Liver (tissue), 8 donors: ENCODE measurements at regions not wholly inside any gene's neighbourhood (a gene's known extent, or its start where the extent isn't known, plus 50 kb on each side); places are given as distances from the start of the nearest gene placed in this dataset.
A peak's percentile ranks its signal among the peaks of the same experiment; 100 is the strongest.

Experiments used
- DNase-seq: peaks from one replicate; pipeline ENCODE4 v3.0.0-alpha.2; 2017; ENCODE audit warnings: low spot score
- H3K27ac ChIP-seq, 2 donors: one replicate each; pipeline ENCODE4 v1.7.0; 2013; ENCODE audit warnings: inconsistent platforms in 2 of 2, low read length in 2 of 2, control low read depth in 1 of 2, low read depth in 1 of 2, mild to moderate bottlenecking in 1 of 2
- H3K27me3 ChIP-seq, 4 donors: one replicate each; pipeline versions ENCODE4 v1.6.1 to v1.7.0; 2013; ENCODE audit warnings: low read length in 3 of 4, inconsistent platforms in 1 of 4, mild to moderate bottlenecking in 1 of 4, moderate library complexity in 1 of 4; ENCODE audit not compliant: control insufficient read depth in 4 of 4, insufficient read depth in 4 of 4
- H3K36me3 ChIP-seq, 4 donors: one replicate each; pipeline versions ENCODE4 v1.6.1 to v1.7.0; 2013; ENCODE audit warnings: low read length in 3 of 4, mild to moderate bottlenecking in 3 of 4, low read depth in 1 of 4, moderate library complexity in 1 of 4; ENCODE audit not compliant: control insufficient read depth in 4 of 4, insufficient read depth in 3 of 4
- H3K4me1 ChIP-seq, 4 donors: one replicate each; pipeline versions ENCODE4 v1.6.1 to v1.7.0; 2013; ENCODE audit warnings: low read length in 3 of 4, mild to moderate bottlenecking in 3 of 4, moderate library complexity in 1 of 4; ENCODE audit not compliant: control insufficient read depth in 4 of 4, insufficient read depth in 4 of 4
- H3K4me3 ChIP-seq, 3 donors: one replicate each; pipeline versions ENCODE4 v1.6.1 to v1.7.0; 2013; ENCODE audit warnings: low read length in 3 of 3, control low read depth in 1 of 3, low read depth in 1 of 3, mild to moderate bottlenecking in 1 of 3
- H3K9ac ChIP-seq, 2 donors: one replicate each; pipeline ENCODE4 v1.7.0; 2013; ENCODE audit warnings: low read length in 2 of 2, mild to moderate bottlenecking in 2 of 2, moderate library complexity in 2 of 2, control low read depth in 1 of 2, low read depth in 1 of 2
- H3K9me3 ChIP-seq, 4 donors: one replicate each; pipeline versions ENCODE4 v1.6.1 to v1.7.0; 2013; ENCODE audit warnings: low read length in 3 of 4; ENCODE audit not compliant: control insufficient read depth in 4 of 4
- EGR1 ChIP-seq, 2 donors: IDR thresholded peaks; 2 replicates each; pipeline ENCODE4 v1.6.1; 2016 to 2018; ENCODE audit warnings: antibody characterized with exemption in 2 of 2, low read depth in 2 of 2
- FOXA1 ChIP-seq: IDR thresholded peaks from 2 replicates; pipeline ENCODE4 v1.6.1; 2016; ENCODE audit warnings: antibody characterized with exemption
- FOXA2 ChIP-seq: IDR thresholded peaks from 2 replicates; pipeline ENCODE4 v1.6.1; 2016; ENCODE audit warnings: antibody characterized with exemption
- GABPA ChIP-seq, 2 donors: IDR thresholded peaks in 1 of 2; conservative IDR thresholded peaks in 1 of 2; 2 replicates each; pipeline ENCODE4 v1.6.1; 2016; ENCODE audit warnings: antibody characterized with exemption in 2 of 2, mild to moderate bottlenecking in 1 of 2, moderate library complexity in 1 of 2
- HNF4A ChIP-seq, 2 donors: conservative IDR thresholded peaks; 2 replicates each; pipeline ENCODE4 v1.6.1; 2016; ENCODE audit warnings: antibody characterized with exemption in 2 of 2, mild to moderate bottlenecking in 2 of 2
- HNF4G ChIP-seq: IDR thresholded peaks from 2 replicates; pipeline ENCODE4 v1.6.1; 2016; ENCODE audit warnings: antibody characterized with exemption
- JUND ChIP-seq, 2 donors: IDR thresholded peaks; 2 replicates each; pipeline ENCODE4 v1.6.1; 2016; ENCODE audit warnings: antibody characterized with exemption in 2 of 2
- MAX ChIP-seq: IDR thresholded peaks from 2 replicates; pipeline ENCODE4 v1.6.1; 2016; ENCODE audit warnings: antibody characterized with exemption
- NR2F2 ChIP-seq: IDR thresholded peaks from 2 replicates; pipeline ENCODE4 v1.6.1; 2016; ENCODE audit warnings: antibody characterized with exemption
- RAD21 ChIP-seq, 2 donors: IDR thresholded peaks; 2 replicates each; pipeline ENCODE4 v1.6.1; 2016; ENCODE audit warnings: antibody characterized with exemption in 2 of 2, mild to moderate bottlenecking in 2 of 2
- RXRA ChIP-seq, 2 donors: IDR thresholded peaks; 2 replicates each; pipeline ENCODE4 v1.6.1; 2017 to 2018; ENCODE audit warnings: antibody characterized with exemption in 2 of 2, mild to moderate bottlenecking in 1 of 2
- SP1 ChIP-seq: IDR thresholded peaks from 2 replicates; pipeline ENCODE4 v1.6.1; 2018; ENCODE audit warnings: antibody characterized with exemption, mild to moderate bottlenecking
- TAF1 ChIP-seq: conservative IDR thresholded peaks from 2 replicates; pipeline ENCODE4 v1.6.1; 2016; ENCODE audit warnings: antibody characterized with exemption, mild to moderate bottlenecking
- YY1 ChIP-seq: IDR thresholded peaks from 2 replicates; pipeline ENCODE4 v1.6.1; 2016; ENCODE audit warnings: antibody characterized with exemption, mild to moderate bottlenecking
- ZBTB33 ChIP-seq: IDR thresholded peaks from 2 replicates; pipeline ENCODE4 v1.6.1; 2016; ENCODE audit warnings: antibody characterized with exemption
- WGBS: extraction: QIAGEN DNeasy Blood & Tissue Kit; methylation state at CpG from one replicate; pipeline ENCODE4 v1.1.7; 2013; 5-methylcytosine and 5-hydroxymethylcytosine counted together
- TF ChIP-seq, protein P1 (sequence below): fragments of 150-350 bp; IDR thresholded peaks from 2 replicates; pipeline ENCODE4 v1.5.1; 2017; ENCODE audit warnings: improper control_type of control experiment, low read depth, low read length; ENCODE audit not compliant: missing input control
- TF ChIP-seq, protein P2 (sequence below): IDR thresholded peaks from 2 replicates; pipeline ENCODE4 v1.6.1; 2016; ENCODE audit warnings: antibody characterized with exemption
- donor health status: healthy.
- donor health status: healthy.
- donor health status: healthy.
- donor health status: healthy.
- donor health status: healthy.

DNA sequence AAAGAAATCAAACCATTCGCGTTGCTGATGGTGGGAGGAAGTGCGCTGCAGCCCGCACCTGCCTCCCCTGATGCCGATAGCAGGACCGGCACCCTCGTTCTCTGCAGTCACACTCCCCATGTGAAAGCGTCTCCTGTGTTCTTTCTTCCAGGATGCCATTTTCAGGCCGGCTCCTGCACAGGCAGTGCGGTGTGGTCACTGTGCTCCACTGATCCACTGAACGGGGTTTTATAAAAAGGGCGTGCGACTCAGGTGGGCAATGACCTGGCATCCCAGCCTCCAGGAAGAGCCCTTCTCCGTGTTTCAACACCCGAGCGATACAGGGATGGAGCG, 88.3 kb upstream of the SNTG2 start:
- Histone ChIP-seq H3K9ac (no peak overlapping the region), H3K27me3 (peaks cover 0 to 2% (median 0%) of the 10 kb centered on the region in 4 donors), H3K4me3 (no peak overlapping the region), H3K9me3 (no peaks in the 10 kb centered on the region), H3K4me1 (no peaks in the 10 kb centered on the region), H3K27ac (no peak overlapping the region), H3K36me3 (no peaks in the 10 kb centered on the region)
- DNase-seq: no peak
- TF ChIP-seq GABPA (IDR thresholded peaks at IDR 0.05 in 1 of 2, conservative IDR thresholded peaks at IDR 0.05 in 1 of 2): no peak
- TF ChIP-seq RXRA (IDR thresholded peaks at IDR 0.05): no peak
- no peak for TF ChIP-seq HNF4A (conservative IDR thresholded peaks at IDR 0.05)
- TF ChIP-seq, protein P1, sequence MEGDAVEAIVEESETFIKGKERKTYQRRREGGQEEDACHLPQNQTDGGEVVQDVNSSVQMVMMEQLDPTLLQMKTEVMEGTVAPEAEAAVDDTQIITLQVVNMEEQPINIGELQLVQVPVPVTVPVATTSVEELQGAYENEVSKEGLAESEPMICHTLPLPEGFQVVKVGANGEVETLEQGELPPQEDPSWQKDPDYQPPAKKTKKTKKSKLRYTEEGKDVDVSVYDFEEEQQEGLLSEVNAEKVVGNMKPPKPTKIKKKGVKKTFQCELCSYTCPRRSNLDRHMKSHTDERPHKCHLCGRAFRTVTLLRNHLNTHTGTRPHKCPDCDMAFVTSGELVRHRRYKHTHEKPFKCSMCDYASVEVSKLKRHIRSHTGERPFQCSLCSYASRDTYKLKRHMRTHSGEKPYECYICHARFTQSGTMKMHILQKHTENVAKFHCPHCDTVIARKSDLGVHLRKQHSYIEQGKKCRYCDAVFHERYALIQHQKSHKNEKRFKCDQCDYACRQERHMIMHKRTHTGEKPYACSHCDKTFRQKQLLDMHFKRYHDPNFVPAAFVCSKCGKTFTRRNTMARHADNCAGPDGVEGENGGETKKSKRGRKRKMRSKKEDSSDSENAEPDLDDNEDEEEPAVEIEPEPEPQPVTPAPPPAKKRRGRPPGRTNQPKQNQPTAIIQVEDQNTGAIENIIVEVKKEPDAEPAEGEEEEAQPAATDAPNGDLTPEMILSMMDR: no peak
- TF ChIP-seq EGR1 (IDR thresholded peaks at IDR 0.05; ENCODE audit: low read depth in 2 of 2): no peak
- TF ChIP-seq SP1: no peak
- TF ChIP-seq JUND (IDR thresholded peaks at IDR 0.05): no peak
- no peak for TF ChIP-seq HNF4G
- no peak for TF ChIP-seq FOXA1
- TF ChIP-seq TAF1: no peak
- TF ChIP-seq, protein P2, sequence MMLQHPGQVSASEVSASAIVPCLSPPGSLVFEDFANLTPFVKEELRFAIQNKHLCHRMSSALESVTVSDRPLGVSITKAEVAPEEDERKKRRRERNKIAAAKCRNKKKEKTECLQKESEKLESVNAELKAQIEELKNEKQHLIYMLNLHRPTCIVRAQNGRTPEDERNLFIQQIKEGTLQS: no peak
- TF ChIP-seq FOXA2: no peak
- TF ChIP-seq MAX: no peak
- TF ChIP-seq YY1: no peak
- no peak for TF ChIP-seq NR2F2
- TF ChIP-seq RAD21 (IDR thresholded peaks at IDR 0.05): no peak
- TF ChIP-seq ZBTB33: no peak
- 80% methylated on average over 17 of the region's 17 CpGs for WGBS

- 56% methylated on average over 24 of the region's 24 CpGs for WGBS
- H3K36me3 ChIP-seq: no peaks in the 10 kb centered on the region
- H3K4me3 ChIP-seq: no peak overlapping the region
- no peak overlapping the region for H3K27ac ChIP-seq
- DNase-seq: peak; percentile 28
- peaks cover 0 to 2% (median 0%) of the 10 kb centered on the region in 4 donors for H3K27me3 ChIP-seq
- H3K4me1 ChIP-seq: no peaks in the 10 kb centered on the region
- no peaks in the 10 kb centered on the region for H3K9me3 ChIP-seq
- TF ChIP-seq GABPA (IDR thresholded peaks at IDR 0.05 in 1 of 2, conservative IDR thresholded peaks at IDR 0.05 in 1 of 2): no peak
- TF ChIP-seq HNF4G: no peak
- no peak for TF ChIP-seq EGR1 (IDR thresholded peaks at IDR 0.05; ENCODE audit: low read depth in 2 of 2)
- no peak for TF ChIP-seq ZBTB33
- no peak for TF ChIP-seq TAF1
- no peak for TF ChIP-seq RXRA (IDR thresholded peaks at IDR 0.05)
- TF ChIP-seq, protein P1: no peak
- no peak for TF ChIP-seq JUND (IDR thresholded peaks at IDR 0.05)
- no peak for TF ChIP-seq FOXA2
- TF ChIP-seq YY1: no peak
- H3K9ac ChIP-seq: no peak overlapping the region
These were observed 88.8 kb upstream of the SNTG2 start for GRCh38 chr2:861655-862354.
